ENCODE measurements at regions not wholly inside any gene's neighbourhood (a gene's known extent, or its start where the extent isn't known, plus 50 kb on each side); places are given as distances from the start of the nearest gene placed in this dataset.
A peak's percentile ranks its signal among the peaks of the same experiment; 100 is the strongest.

DNA sequence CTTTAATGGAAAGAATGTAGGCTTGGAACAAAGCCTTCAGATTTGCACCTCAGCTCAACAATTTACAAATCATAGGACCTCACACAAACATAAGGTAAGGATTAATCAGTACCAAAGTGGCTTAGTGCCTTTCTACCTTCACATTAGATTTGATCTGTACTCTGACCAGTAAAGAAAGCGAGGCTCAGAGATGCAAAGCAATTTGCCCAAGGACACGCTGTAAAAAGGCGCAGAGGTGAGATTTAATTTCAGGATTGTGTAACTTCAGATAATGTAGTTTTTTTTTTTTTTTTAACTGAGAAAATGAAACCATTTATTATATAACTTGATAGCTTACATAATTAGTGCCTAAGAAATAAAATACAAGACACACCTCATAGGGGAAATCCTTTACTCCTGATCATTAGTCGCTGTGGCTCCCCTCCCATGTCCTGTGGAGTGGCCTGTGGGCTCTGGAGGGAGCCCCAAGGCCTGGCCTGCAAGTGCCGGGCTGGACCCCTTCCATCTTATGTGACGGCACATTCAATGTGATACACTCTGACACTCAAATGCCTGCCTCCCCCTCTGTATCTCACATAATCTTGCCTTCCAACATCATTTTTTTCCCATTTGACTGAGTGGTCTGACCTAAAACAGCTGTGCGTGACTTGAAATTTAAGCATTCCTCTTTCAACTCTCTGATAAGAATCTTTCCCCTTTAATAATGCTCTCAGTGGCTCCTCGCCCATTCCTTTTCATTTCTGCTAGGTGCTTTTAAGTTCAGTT lies 426.5 kb upstream of the DAB1 start:
- no peaks in the 10 kb centered on the region for H4K20me1 ChIP-seq (ENCODE audit: insufficient read depth)

DNA sequence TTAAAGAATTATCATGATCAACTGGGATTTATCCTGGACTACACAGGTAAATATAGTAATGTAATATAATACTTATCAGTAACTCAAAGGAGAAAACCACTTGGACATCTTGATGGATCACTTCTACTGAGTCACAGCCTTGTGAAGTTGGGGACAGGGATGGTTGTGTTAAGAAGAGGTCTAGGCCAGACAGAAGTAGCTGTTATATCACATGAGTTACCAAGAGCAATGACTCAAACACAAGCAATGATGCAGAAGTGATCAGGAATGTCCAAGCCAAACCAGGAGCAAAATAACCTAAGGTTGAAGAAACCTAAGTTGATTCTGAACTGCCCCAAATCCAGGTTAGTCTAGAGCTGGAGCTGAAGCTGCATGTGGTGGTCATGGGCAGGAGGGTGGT lies 424.5 kb upstream of the DAB1 start:
- H4K20me1 ChIP-seq (ENCODE audit: insufficient read depth) = no peaks in the 10 kb centered on the region
- no peaks in the 10 kb centered on the region for H3K9me2 ChIP-seq (ENCODE audit: insufficient read depth)
- H3K4me1 ChIP-seq (ENCODE audit: insufficient read depth) = peaks cover 7% of the 10 kb centered on the region; the same call in 1 of the 2 replicates
- DNase-seq = peak; percentile 43
- no peaks in the 10 kb centered on the region for H3K36me3 ChIP-seq (ENCODE audit: low read depth)
- no peaks in the 10 kb centered on the region for H3K27me3 ChIP-seq (replicated peaks; ENCODE audit: insufficient read depth)
- H3K4me3 ChIP-seq = no peak overlapping the region
- H3K27ac ChIP-seq = no peak overlapping the region
- TF ChIP-seq EZH2phosphoT487 (IDR thresholded peaks at IDR 0.05; ENCODE audit: insufficient read depth, low read depth) (no peak), EZH2 (IDR thresholded peaks at IDR 0.05; ENCODE audit: insufficient read depth, poor library complexity, severe bottlenecking) (no peak)
- no peak overlapping the region for H3K4me2 ChIP-seq (ENCODE audit: unreplicated experiment)
- H3K79me2 ChIP-seq (ENCODE audit: insufficient read depth) = no peaks in the 10 kb centered on the region
- no peak overlapping the region for H2AFZ ChIP-seq
- H3F3A ChIP-seq (ENCODE audit: insufficient read depth) = no peaks in the 10 kb centered on the region
- in situ Hi-C loops (cut with MboI) = no loop called here
- H3K9me3 ChIP-seq (ENCODE audit: low read depth) = no peaks in the 10 kb centered on the region
- H3K9ac ChIP-seq = no peak overlapping the region

More for the DNA sequence above, 426.5 kb upstream of the DAB1 start:
- Histone ChIP-seq H3K4me3 (no peak overlapping the region), H3F3A (ENCODE audit: insufficient read depth) (no peaks in the 10 kb centered on the region), H3K9me3 (ENCODE audit: low read depth) (no peaks in the 10 kb centered on the region), H3K4me1 (ENCODE audit: insufficient read depth) (no peaks in the 10 kb centered on the region), H3K79me2 (ENCODE audit: insufficient read depth) (no peaks in the 10 kb centered on the region), H3K27me3 (replicated peaks; ENCODE audit: insufficient read depth) (no peaks in the 10 kb centered on the region), H3K9ac (no peak overlapping the region), H3K27ac (no peak overlapping the region), H3K4me2 (ENCODE audit: unreplicated experiment) (no peak overlapping the region), H3K36me3 (ENCODE audit: low read depth) (no peaks in the 10 kb centered on the region), H3K9me2 (ENCODE audit: insufficient read depth) (no peaks in the 10 kb centered on the region), H2AFZ (no peak overlapping the region)
- 58 to 59% methylated on average over 8 of the region's 8 CpGs for WGBS, 2 experiments (ENCODE audit: low coverage in 1 of 2, low lambda C conversion rate in 2 of 2, missing lambda C conversion rate in 2 of 2)
- no peak for TF ChIP-seq EZH2 (IDR thresholded peaks at IDR 0.05; ENCODE audit: insufficient read depth, poor library complexity, severe bottlenecking)
- in situ Hi-C loops (cut with MboI) = no loop called here
- DNase-seq = no peak

DNA sequence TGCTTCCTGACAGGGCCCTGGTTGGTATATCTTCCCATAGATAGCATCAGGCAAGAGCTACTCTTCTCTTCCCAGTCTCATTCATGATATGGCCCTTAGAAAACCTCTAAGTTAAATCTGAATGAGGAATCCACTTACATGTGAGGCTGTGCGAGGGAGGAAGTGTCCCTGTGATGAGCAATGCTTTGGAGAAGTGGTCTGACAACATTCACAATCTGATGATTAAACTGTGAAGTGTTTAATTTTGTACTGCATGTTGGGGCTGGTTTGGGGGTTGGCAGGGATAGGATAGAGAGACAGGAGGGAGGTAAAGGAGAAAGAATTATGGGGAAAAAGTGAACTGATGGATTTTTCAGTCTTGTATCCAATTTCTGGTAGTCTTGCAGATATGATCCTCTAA lies 421.2 kb upstream of the DAB1 start:
- no peak overlapping the region for H2AFZ ChIP-seq
- peaks cover 7% of the 10 kb centered on the region; the same call in 1 of the 2 replicates for H3K4me1 ChIP-seq (ENCODE audit: insufficient read depth)
- in situ Hi-C loops (cut with MboI) = no loop called here
- no peaks in the 10 kb centered on the region for H4K20me1 ChIP-seq (ENCODE audit: insufficient read depth)
- peak; percentile 58 for DNase-seq
- H3K36me3 ChIP-seq (ENCODE audit: low read depth) = no peaks in the 10 kb centered on the region
- H3K4me3 ChIP-seq = no peak overlapping the region
- H3K27me3 ChIP-seq (replicated peaks; ENCODE audit: insufficient read depth) = no peaks in the 10 kb centered on the region
- no peak overlapping the region for H3K27ac ChIP-seq
- TF ChIP-seq EZH2 (IDR thresholded peaks at IDR 0.05; ENCODE audit: insufficient read depth, poor library complexity, severe bottlenecking) (no peak), EZH2phosphoT487 (IDR thresholded peaks at IDR 0.05; ENCODE audit: insufficient read depth, low read depth) (no peak)
- H3K79me2 ChIP-seq (ENCODE audit: insufficient read depth) = no peaks in the 10 kb centered on the region
- H3K9ac ChIP-seq = no peak overlapping the region
- H3K4me2 ChIP-seq (ENCODE audit: unreplicated experiment) = no peak overlapping the region
- no peaks in the 10 kb centered on the region for H3K9me2 ChIP-seq (ENCODE audit: insufficient read depth)
- H3F3A ChIP-seq (ENCODE audit: insufficient read depth) = no peaks in the 10 kb centered on the region
- WGBS, 2 experiments (ENCODE audit: low coverage in 1 of 2, low lambda C conversion rate in 2 of 2, missing lambda C conversion rate in 2 of 2) = 0 to 7% methylated on average over 1 of the region's 1 CpG
- H3K9me3 ChIP-seq (ENCODE audit: low read depth) = no peaks in the 10 kb centered on the region

DNA sequence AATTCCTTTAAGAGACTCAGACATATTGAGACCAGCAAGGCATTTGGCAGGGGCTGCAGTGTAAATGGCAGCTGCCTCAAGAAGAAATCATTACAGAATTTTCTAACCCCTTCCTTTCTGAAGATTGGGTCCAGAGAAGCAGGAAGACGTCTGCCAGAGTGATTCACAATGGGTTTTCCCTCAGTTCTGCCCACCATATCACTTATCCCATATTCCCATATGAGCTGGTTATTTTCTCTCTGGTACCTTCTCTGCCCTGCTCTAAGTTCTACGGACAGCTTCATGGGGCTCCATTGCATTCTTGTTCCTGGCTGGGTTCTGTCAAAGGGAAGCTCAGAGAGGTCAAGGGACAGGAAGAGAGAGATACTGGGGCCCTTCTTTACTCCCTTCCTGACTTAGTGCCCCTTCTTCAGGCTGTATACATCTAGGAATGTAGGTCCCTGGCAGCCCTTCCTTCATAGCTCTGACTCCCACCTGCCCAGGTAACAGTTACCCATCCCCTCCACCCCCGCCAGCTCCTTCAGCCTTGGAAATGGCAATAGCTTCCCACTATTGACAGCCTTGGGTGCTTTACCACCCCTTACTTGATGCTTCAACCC lies 420.6 kb upstream of the DAB1 start:
- Histone ChIP-seq H3K9ac (no peak overlapping the region), H3K9me3 (ENCODE audit: low read depth) (no peaks in the 10 kb centered on the region), H3K9me2 (ENCODE audit: insufficient read depth) (no peaks in the 10 kb centered on the region), H3K4me1 (ENCODE audit: insufficient read depth) (peaks cover 7% of the 10 kb centered on the region; the same call in 1 of the 2 replicates), H2AFZ (no peak overlapping the region), H3K79me2 (ENCODE audit: insufficient read depth) (no peaks in the 10 kb centered on the region), H3K4me2 (ENCODE audit: unreplicated experiment) (no peak overlapping the region), H4K20me1 (ENCODE audit: insufficient read depth) (no peaks in the 10 kb centered on the region), H3K4me3 (no peak overlapping the region), H3K27me3 (replicated peaks; ENCODE audit: insufficient read depth) (no peaks in the 10 kb centered on the region), H3K27ac (no peak overlapping the region), H3F3A (ENCODE audit: insufficient read depth) (no peaks in the 10 kb centered on the region), H3K36me3 (ENCODE audit: low read depth) (no peaks in the 10 kb centered on the region)
- 22 to 31% methylated on average over 3 of the region's 3 CpGs for WGBS, 2 experiments (ENCODE audit: low coverage in 1 of 2, low lambda C conversion rate in 2 of 2, missing lambda C conversion rate in 2 of 2)
- in situ Hi-C loops (cut with MboI) = no loop called here
- TF ChIP-seq EZH2phosphoT487 (IDR thresholded peaks at IDR 0.05; ENCODE audit: insufficient read depth, low read depth) (no peak), EZH2 (IDR thresholded peaks at IDR 0.05; ENCODE audit: insufficient read depth, poor library complexity, severe bottlenecking) (no peak)
- no peak for DNase-seq
